Stimulated activated CD8-positive, alpha-beta memory T cell treated with anti-CD3 and anti-CD28 coated beads, Interleukin-2, amount 100 ng/mL, for 48 hours (primary cell): ENCODE measurements at regions not wholly inside any gene's neighbourhood (a gene's known extent, or its start where the extent isn't known, plus 50 kb on each side); places are given as distances from the start of the nearest gene placed in this dataset.

Experiments used
- DNase-seq, 2 donors: peaks; one replicate each; pipeline ENCODE4 v3.0.0-alpha.2; 2020; ENCODE audit warnings: low read depth in 2 of 2

DNA sequence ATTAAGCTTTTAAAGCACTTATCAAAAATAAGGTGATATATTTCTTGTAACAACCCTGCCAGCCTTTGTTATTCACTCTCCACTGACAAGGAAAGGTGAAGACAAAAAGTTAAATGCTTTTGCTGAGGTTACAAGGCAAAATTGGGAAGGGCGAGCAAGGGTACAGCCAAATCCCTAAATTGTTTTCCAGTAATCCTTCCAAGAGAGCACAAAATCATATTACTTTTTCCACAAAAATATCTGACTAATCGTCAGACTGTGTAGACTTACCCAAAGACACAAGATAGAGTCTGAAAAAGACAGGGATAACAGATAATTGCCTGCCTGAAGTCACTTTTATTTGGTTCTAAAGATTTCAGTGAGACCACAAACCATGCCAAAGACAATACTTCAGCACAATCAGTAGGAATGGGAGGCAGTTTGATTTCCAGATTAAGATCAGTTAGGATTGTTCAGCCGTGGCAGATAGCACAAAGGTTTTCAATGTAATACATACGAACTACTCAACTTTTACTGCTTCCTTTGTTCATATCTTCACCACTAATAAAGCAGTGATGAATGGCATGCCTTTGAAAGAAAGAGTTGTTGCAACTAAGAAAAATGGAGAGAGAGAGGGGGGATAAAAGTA is 383.8 kb upstream of the TUSC1 start:
- no peak for DNase-seq

DNA sequence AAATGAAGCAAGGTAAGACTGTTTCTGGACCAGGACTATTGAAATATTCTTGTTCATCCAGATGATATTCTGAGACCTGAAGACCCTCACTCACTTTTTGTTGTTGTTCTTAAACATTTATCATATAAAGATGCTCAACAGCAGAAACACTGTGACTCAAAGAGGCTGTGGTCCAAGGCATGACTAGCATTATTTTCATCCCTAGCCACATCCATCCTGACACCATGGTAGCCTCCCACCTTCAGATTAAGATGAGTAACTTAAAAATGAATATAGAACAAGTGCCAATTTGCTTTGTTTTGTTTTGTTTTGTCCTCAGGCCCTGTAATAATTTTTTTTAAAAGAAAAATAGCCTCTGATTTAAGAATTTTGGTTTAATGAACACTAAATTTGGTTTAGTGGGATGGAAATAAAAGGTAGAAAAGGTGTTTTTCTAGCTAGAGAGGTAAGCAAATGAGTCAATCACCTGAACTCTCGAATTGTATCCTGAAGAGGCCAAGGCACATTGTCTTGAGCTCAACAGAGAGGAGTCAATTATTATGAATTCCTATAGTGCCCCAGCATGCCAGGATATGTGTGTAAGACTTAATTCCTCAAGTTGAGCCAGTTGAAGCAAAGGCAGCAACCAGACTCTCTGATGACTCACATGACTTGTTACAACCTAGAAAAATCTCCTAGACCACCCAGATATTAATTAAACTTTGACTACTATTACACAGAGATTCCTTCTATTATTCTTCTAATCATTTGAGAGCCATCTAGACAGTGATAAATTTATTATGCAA is 380.1 kb upstream of the TUSC1 start:
- no peak for DNase-seq

DNA sequence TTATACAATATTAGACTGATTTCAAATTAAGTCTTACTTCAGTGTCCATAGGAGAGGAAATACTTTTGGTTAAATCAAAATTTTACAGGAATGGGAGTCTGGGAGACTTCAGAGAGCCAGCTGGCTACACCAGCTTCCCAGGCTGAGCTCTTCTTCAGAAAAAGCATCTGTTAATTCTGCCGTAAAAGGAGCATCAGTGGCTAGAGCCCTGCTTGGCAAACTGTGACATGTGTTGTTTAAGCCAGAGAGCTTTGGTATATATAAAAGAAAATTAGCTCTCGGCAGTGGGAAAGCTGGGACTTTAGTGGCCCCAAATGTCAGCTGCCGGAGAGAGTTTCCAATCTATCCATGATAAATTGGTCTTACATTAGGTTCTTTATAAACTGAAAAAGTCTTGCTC is 378.8 kb upstream of the TUSC1 start:
- no peak for DNase-seq

DNA sequence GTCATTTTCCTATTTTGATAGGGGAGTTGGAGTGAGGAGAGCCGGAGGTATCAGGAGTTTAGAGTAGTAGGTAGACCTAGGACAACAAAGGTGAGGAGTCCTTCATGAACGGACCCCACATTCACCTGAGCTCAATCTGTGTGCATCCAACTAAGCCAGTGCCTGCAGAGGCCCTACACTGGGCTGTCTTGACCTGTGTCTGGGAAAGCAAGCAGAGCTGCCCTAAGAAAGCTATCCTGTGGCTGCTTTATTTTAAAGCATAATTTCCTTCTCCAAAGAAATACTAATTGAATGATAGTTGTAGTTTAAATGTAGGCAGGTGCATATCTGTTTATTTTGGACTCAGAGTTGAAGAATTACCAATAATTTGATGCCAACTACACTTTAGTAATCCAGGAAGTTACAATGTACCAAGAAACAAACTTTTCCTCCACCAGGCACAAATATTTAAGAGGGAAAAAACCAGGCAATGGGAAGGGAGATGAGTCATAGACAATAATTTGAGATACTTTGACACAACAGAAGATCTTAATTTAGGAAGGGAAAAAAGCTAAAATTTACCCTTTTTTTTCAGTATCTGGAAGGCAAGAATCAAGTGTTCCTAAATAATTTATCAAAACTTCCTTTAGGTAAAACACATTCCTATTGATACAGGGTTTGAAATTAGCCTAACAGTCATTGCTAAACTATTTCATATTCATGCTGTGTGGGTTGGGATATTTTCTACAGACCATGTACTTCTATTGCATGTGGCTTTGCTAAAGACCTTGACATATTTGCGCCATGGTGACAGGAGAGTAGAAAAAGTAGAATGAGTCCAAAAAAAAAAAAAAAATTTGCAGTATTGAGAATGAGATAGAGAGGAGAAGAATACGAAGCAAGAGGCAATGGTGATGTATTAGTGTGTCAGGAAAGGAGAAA is 376.6 kb upstream of the TUSC1 start:
- DNase-seq, result no peak

DNA sequence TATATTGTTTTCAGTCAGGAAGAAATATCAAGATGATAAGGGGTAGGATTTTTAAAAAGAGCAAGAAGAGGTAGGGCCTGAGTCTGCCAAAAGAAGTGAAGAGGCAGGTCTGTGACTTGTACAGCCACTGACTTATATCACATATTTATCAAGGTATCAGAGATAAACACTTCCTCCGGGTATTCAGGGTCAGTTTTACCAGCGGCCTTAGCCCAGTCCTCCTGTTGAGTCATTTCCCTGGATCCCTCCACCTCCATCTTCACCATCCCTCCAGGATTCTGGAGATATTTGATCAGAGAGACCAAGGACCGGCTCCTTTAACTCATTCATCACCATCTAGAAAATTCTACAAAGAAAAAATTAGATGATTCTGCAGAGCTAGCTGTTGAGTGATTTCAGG is 375.7 kb upstream of the TUSC1 start:
- DNase-seq, result no peak

DNA sequence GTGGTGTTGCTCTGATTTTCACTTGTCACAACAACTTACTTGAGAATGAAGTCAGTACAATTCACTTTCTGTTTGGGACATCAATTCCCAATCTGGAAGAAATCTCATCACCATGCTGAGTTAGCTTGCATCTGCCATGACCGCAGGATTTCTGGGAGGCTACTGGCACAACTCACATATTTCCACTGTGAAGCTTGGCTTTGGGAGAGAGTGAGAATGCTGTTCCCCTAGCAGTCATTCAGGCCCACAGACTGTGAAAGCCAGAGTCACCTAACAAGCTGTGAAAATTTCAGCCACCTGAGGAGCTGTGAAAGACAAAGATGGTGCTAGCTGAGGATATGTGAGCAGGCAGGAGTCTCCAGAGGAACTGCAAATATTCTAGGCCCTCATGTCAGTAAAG is 365.2 kb upstream of the TUSC1 start:
- DNase-seq, result no peak

DNA sequence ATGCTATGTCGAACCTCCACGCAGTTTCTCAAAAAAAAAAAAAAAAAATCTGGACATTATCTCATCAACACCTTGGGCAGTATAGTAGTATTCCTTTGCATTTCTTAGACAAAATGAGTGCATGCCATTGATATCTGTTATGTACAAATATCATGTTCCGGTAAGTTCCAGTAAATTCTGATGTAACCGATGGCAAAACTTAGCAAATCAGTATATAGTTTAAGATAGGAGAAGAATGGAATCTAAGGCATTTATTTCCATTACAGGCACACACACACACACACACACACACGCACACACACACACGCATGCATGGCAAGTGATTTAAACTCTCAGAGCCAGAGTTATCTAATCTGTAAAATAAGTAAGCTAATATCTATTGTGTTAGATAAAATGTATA is 356.5 kb upstream of the TUSC1 start:
- no peak for DNase-seq

DNA sequence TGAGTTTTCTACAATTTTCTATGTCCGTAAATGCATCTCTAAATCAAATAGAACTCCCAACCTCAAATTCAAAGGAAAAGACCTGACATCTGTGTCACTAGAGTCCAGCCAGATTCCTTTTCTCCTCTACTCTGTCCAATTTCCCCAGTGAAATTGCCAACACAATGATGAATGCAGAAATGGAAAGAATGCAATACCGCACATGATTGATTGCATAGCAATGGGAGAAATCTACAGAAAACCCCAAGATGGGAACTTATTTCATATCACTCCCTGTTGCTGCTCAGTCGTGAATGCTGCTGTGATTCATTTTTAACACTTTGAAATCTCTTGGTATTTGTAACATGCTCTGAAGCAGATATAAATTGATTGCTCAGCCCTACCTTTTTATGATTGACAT is 355.1 kb upstream of the TUSC1 start:
- DNase-seq, result no peak

DNA sequence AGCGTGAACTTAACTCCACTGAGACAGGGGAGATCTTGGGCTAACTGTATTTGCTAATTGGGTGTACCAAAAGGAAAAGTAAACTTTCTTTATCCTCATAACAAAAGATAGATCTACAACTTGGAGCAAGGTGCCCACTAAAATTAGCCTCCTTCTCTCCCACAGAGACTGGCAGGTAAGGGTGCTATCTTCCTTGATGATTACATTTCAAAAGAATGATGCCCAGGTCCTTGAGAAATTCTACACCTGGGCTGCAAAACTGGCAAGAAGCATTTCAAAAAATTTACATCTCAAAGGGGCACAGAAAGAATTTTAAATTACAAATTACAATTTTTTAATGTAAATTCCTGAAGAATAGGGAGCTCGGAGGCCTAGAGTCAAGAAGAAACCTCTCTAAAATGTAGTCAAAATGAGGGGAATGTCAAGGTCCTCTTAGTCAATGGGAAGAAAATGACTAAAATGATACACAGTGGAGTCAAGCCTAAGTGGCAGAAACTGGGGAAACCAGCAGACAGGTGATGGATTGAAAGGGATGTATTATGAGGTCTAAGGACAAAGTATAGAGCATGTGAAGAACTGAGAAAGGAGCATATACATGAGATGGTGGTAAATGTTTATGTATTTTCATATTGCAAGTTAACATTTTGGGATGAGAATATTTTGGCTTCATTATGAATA is 348.3 kb upstream of the TUSC1 start:
- no peak for DNase-seq

DNA sequence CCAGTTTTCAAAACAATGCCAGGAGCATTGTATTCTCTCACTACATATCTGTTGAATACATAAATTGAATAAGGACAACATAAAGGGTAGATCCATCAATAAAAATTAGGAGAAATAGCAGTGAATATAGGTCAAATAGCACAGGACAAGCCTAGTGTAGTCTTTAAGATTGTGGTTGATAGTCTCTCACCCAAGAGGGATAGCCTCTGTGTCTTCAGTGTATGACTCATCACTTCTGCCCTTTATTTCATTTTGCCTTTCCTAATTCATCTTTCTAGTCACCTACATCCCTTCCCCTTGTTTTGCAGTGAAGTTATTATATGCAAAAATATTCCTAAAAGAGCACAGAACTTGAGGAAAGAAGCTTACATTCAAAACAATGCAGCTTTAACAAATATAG is 335.0 kb upstream of the TUSC1 start:
- DNase-seq, result no peak

DNA sequence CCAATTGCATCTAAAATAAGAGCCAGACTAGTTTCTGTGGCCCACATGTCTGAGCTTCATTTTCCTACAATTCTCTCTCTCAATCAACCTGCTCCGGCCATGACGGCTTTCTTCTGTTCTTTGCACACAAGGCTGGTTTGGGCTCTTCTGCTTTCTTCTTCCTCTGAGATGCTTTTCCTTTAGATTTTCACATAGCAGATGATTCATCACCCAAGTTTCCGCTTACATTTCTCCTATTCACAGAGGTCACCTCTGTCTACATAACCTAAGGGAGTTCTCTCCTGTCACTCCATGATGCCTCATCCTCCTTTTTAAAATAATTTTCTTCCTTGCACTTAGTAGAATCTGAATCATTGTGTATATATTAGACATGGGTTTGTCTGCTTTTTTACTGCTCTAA is 334.6 kb upstream of the TUSC1 start:
- no peak for DNase-seq

DNA sequence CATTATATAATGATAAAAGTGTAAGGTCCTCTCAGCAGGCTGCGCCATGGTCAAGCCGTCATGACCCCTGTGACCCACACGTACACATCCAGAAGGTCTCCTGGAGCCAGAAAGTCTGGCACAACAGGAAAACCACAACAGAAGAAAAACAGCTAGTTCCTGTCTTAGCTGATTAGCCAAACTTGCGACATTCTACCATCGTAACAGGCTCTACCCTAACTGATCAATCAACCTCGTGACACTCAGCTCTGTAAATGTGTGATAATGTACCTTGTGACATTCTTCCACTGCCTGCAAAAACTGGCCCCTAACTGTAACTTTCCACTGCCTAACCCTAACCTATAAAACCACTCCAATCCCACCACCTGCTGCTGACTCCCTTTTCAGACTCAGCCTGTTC is 316.4 kb upstream of the TUSC1 start:
- no peak for DNase-seq

DNA sequence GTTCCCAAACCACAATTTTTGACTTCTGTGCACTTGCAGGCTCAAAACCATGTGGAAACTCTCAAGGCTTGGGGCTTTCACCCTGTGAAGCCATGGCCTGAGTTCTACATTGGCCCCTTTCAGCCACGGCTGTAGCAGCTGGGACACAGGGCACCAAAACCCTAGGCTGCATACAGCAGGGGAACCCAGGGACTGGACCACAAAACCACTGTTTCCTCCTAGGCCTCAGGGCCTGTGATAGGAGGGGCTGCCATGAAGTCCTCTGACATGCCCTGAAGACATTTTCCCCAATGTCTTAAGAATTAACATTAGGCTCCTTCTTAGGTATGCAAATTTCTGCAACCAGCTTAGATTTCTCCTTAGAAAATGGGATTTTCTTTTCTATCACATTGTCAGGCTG is 312.1 kb upstream of the TUSC1 start:
- no peak for DNase-seq

DNA sequence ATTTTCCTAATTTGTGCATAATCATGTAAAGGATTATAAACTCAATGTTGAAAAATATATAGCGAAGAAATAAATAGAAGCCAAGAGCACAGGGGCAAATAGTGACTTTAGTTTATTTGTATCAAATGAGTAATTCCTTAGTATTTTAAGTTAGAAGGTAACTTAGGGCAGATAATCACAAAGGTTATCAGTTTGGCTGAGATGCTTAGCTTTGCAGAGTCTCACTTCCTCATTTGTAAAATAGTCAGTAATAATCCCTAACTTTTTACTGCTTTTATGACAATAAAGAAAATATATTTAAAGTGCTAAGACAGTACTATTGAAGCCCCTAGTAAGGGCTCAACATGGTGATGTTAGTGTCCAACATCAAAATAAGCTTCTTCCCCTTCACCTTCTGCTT is 297.4 kb upstream of the TUSC1 start:
- no peak for DNase-seq

DNA sequence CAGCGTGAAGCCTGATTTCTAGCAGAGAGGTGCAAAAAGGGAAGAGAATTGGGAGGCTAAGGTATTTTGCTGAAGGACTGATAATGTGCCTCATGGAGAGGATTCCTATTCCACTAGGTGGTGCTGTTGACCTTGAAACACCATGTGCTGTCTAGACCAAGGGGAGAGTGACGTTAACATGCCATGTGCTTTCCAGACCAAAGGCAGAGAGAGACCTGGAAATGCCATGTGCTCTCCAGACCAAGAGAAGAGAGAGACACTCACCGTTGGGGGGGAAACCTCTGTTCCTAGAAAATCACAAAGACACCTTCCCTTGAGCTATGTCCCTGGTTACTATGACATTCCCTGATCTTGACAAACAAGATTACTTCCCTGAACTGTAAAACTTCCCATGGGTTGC is 286.0 kb upstream of the TUSC1 start:
- DNase-seq, result no peak

DNA sequence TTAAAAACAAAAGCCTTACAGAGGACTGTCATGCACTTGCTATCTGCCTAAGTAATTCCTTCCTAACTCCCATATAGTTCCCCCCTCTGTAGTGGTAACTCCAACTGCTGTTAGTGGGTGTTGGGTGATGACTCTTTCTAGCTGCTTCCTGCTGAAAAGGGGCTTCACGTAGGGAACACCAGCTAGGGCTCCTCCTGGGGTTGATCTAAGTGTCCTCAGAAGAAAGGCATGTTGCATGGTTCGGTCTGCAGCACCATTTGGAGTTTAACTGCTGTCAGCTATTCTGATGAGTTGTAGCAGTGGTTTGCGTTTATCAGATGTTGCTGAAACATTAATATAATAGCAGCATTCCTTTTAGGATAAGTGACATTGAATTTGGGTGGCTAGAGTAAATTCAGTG is 281.9 kb upstream of the TUSC1 start:
- no peak for DNase-seq

DNA sequence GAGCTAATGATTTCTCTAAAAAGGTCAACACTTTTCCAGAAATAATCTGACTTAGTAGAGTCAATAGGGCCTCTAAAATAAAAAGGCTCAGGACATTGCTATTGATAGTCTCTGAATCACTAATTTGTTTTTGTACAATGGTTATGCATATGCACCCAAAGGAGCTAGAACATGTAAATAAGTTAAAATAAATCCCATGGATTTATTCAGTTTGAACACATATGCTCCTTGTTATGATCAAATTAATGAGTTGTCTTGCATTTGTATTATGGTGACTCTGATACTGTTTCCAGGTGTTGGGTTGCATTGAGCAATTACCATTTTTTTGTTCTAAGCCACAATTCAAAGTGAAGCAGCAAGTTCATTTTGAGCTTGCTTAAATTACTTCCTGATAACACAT is 276.0 kb upstream of the TUSC1 start:
- DNase-seq, result no peak

DNA sequence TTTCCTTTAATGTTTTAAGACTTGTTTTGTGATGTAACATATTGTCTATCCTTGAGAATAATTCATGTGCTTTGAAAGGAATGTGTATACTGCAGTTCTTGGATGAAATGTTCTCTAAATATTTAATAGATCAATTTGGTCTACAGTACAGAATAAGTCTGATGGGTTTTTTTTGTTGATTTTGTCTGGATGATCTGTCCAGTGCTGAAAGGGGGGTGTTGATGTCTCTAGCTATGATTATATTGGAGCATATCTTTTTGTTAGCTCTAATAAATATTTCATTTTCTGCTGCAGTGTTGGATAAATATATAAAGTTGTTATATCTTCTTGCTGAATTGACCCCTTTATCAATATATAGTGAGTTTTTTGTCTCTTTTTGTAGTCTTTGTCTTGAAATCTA is 269.9 kb upstream of the TUSC1 start:
- no peak for DNase-seq

DNA sequence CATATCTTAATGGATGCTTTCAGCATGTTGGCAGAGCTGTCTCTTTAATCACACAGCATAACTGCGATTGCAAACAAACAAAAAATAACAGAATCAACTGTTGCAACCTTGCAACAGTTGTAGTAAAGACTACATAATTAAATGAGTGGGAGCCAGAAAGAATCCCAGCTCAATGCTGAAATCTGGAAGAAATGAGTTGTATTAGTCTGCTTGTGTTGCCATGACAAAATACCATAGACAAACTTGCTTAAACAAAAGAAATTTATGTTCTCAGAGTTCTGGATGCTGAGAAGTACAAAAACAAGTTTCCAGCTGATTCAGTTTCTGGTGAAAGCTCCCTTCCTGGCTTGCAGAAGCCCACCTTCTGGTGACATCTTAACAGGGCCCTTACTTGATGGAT is 260.9 kb upstream of the TUSC1 start:
- DNase-seq, result no peak

DNA sequence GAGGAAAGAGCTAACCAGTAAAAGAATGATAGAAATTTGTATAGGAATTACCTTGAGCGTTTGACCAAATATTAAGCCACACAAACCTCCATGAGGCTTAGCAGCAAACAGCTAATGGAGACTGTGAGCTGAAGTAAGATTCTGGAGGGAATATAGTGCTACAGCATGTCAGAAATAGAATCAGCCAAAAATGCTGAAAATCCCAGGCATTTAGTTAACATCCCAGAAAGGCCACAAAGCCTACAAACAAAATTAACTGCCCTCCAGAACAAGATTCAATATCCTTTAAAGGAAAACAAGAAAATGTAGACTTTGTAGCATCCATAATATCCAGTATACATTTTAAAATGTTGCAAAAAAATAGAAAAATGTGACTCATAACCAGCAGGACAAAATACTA is 257.8 kb upstream of the TUSC1 start:
- no peak for DNase-seq

DNA sequence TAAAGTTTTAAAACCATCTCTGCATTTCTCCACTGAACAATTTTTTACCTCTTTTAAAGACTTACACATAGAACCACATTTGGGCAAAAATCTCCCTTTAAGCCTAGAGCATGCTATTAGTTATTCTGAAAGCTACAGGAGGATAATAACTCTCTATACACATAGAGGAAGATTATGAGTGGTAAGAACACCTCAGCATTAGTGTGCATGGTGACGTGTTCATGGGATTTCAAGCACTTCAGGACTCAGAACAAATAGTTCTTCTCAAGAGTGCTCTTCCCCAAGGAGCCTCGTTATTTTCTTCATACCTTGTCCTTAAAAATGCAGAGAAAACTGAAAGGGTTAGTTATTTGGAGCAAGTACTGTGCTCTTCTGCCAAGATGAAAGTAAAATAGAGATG is 256.9 kb upstream of the TUSC1 start:
- no peak for DNase-seq

DNA sequence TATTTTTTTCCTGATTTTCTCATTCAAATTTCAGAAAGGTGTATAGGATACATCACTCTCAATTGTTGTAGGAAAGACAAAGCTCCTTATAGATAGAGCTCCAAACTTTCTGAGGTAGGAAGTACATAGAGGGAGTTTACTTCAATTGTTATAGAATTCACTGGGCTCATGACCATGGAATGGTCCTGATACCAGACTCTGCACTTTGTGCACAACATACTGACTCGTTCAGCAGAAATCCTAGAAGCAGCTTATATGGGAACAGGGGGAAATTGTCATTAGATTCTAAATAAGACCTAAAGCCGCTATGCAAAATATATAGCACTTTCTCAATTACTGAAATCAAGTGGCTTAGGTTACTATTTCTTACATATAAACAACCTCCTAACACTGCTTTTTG is 240.5 kb upstream of the TUSC1 start:
- no peak for DNase-seq
